Thyroid gland (tissue), 4 donors: ENCODE measurements at regions not wholly inside any gene's neighbourhood (a gene's known extent, or its start where the extent isn't known, plus 50 kb on each side); places are given as distances from the start of the nearest gene placed in this dataset.

Experiments used
- DNase-seq, 2 donors: peaks; one replicate each; pipeline ENCODE4 v3.0.0-alpha.2; 2019
- H3K27ac ChIP-seq, 3 donors: fragments of 200-600 bp; sonication (generic); 1 replicate in 2 of 3; 2 replicates in 1 of 3; pipeline ENCODE4 v1.5.1; 2016 to 2019; ENCODE audit warnings: mild to moderate bottlenecking in 1 of 3, moderate library complexity in 1 of 3
- H3K27me3 ChIP-seq: fragments of 200-600 bp; sonication (generic); one replicate; pipeline ENCODE4 v1.5.1; 2019
- H3K36me3 ChIP-seq, 2 donors: fragments of 200-600 bp; sonication (generic); one replicate each; pipeline ENCODE4 v1.5.1; 2016 to 2019
- H3K4me1 ChIP-seq, 2 donors: fragments of 200-600 bp; sonication (generic); one replicate each; pipeline ENCODE4 v1.5.1; 2017 to 2019
- H3K4me3 ChIP-seq, 3 donors: fragments of 200-600 bp; sonication (generic); replicated peaks in 1 of 3; 1 replicate in 2 of 3; 2 replicates in 1 of 3; pipeline ENCODE4 v1.5.1; 2016; ENCODE audit warnings: mild to moderate bottlenecking in 1 of 3
- H3K9me3 ChIP-seq: fragments of 200-600 bp; sonication (generic); one replicate; pipeline ENCODE4 v1.5.1; 2017
- POLR2A ChIP-seq, 2 donors: fragments of 450-650 bp; IDR thresholded peaks; one replicate each; pipeline ENCODE4 v1.6.1; 2017; ENCODE audit warnings: antibody characterized with exemption in 2 of 2, mild to moderate bottlenecking in 2 of 2, moderate library complexity in 1 of 2
- WGBS, 2 donors: methylation state at CpG; one replicate each; pipeline ENCODE4 v1.1.5; 2017; 5-methylcytosine and 5-hydroxymethylcytosine counted together
- intact Hi-C: fragments of 100-400 bp; cut with DNase I; formaldehyde crosslinking; loops from one replicate; pipeline ENCODE4 v1.15.1; 2023
- TF ChIP-seq, protein P1 (sequence below), 6 experiments: fragments of 200-600 bp in 3 of 6; fragments of 450-650 bp in 3 of 6; sonication (generic) in 3 of 6; IDR thresholded peaks; one replicate each; pipeline ENCODE4 v1.5.1; 2016 to 2019; ENCODE audit warnings: antibody characterized with exemption in 6 of 6, mild to moderate bottlenecking in 2 of 6, inconsistent platforms in 1 of 6, moderate library complexity in 1 of 6

DNA sequence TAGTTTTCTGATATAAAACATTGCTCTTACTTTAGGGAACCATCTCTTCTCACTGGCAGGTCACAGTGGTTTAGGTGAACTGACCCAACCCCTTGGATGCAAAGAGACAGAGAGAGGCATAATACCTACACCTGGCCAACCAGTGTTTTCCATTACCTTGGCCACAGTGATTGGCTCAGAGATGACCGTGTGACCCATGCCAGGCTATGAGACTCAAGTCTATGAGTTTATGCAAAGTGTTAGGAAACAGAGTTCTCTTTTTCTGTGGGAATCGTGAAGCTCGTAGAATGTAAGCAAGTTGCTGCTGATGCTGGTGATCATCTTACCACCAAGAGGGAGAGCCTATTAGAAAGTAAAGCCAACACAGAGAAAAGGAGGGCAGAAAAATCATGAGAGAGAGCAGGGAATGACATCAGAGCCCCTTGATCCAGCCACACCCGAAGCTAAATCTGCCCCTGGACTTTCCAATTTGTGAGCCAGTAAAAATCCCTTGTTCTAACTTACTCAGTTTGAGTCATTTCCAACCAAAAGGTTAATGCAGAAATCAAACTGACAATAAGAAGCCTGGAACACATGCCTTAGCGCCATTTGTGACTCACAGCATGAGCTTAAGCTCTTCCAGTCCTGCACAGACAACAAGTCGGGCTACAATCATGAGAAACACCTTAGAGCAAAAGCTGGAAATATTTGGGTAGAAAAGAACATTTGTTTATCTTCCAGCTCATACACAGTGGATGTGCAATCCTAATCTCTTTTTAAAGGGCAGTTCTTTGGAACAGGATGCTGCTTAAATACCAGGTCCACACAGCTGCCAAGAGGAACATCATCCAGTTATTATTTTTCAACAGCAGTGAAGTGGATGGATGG is 81.3 kb upstream of the KAZN start:
- Histone ChIP-seq H3K9me3 (no peaks in the 10 kb centered on the region), H3K36me3 (no peaks in the 10 kb centered on the region), H3K27me3 (no peaks in the 10 kb centered on the region), H3K27ac (no peak overlapping the region), H3K4me1 (no peaks in the 10 kb centered on the region), H3K4me3 (no peak overlapping the region)
- DNase-seq, result no peak
- intact Hi-C loops, result no loop called here
- TF ChIP-seq, protein P1, sequence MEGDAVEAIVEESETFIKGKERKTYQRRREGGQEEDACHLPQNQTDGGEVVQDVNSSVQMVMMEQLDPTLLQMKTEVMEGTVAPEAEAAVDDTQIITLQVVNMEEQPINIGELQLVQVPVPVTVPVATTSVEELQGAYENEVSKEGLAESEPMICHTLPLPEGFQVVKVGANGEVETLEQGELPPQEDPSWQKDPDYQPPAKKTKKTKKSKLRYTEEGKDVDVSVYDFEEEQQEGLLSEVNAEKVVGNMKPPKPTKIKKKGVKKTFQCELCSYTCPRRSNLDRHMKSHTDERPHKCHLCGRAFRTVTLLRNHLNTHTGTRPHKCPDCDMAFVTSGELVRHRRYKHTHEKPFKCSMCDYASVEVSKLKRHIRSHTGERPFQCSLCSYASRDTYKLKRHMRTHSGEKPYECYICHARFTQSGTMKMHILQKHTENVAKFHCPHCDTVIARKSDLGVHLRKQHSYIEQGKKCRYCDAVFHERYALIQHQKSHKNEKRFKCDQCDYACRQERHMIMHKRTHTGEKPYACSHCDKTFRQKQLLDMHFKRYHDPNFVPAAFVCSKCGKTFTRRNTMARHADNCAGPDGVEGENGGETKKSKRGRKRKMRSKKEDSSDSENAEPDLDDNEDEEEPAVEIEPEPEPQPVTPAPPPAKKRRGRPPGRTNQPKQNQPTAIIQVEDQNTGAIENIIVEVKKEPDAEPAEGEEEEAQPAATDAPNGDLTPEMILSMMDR (IDR thresholded peaks at IDR 0.05), result no peak
- TF ChIP-seq POLR2A (IDR thresholded peaks at IDR 0.05), result no peak
- 79 to 87% methylated on average over 6 of the region's 6 CpGs for WGBS, 2 donors

DNA sequence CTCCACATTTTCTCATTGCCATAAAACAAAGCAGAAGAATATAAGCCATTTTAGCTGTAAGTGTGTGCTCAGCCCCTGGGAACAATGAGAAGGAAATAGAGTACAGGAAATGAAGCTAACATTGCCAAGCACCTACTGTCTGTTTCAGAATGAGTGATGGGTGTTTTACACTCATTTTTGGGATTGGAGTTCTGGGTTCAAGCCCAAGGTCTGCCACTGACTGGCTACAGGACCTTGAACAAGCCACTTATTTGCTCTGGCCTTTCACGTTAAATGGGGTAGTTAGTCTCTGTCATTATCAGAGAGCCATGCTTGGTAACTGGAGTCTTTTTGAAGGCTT is 80.7 kb upstream of the KAZN start:
- H3K27me3 ChIP-seq, result no peaks in the 10 kb centered on the region
- H3K4me1 ChIP-seq, result no peaks in the 10 kb centered on the region
- no peak overlapping the region for H3K4me3 ChIP-seq
- 83 to 92% methylated on average over 1 of the region's 1 CpG for WGBS, 2 donors
- H3K36me3 ChIP-seq, result no peaks in the 10 kb centered on the region
- no peak for DNase-seq
- H3K27ac ChIP-seq, result no peak overlapping the region
- intact Hi-C loops, result no loop called here
- H3K9me3 ChIP-seq, result no peaks in the 10 kb centered on the region
- TF ChIP-seq POLR2A (IDR thresholded peaks at IDR 0.05), result no peak
- TF ChIP-seq, protein P1 (IDR thresholded peaks at IDR 0.05), result no peak

DNA sequence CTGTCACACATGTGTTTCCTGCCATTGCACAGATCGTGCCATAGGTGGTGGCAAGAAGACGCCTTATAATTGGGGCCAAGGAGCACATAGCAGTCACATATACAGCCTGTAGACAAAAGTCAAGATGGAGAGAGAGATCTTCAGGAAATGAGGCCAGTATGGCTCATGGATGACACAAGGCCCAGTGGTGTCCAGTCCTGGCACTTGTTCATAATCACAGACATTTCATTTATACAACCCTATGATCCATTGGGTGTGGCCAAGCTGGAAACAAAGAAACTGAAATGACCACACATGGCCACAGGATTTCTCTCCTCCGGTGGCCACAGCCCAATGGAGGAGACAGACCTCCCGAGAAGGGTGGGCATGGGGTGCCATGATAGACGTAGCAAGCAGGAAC is 78.5 kb upstream of the KAZN start:
- H3K4me3 ChIP-seq, result no peak overlapping the region
- WGBS, 2 donors, result 77 to 83% methylated on average over 5 of the region's 5 CpGs
- H3K4me1 ChIP-seq, result no peaks in the 10 kb centered on the region

DNA sequence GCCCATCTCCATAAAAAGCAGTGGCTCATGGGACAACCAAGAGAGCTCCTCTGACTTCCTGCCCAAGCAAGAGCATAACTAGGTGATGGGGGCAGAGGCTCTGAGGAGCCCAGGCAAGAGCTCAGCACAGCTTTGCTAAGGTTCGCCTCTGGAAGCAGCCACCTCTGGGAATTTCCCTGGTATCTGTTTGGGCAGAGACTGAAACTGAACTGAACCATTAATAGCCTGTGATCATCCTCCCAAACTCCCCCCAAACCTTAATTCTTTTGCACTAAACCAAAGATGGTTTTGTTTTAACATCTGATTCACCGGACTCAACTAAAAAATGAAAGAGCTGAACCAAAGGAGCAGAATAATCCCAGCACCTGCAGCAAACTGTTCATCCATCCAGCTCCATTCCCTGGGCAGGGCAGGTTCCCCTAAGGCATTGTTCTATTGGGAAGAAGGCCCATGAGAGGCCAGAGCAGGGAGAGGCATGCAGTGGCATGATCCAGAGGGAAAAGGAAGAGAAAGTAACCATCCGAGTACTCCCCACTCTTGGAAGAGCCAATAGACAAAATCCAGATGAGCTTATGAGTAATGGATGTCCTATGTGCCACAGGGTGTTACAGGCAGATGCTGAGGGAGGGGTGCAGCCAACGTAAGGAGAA is 77.8 kb upstream of the KAZN start:
- DNase-seq, result no peak
- no peak for TF ChIP-seq POLR2A (IDR thresholded peaks at IDR 0.05)
- TF ChIP-seq, protein P1 (IDR thresholded peaks at IDR 0.05), result no peak
- intact Hi-C loops, result no loop called here
- Histone ChIP-seq H3K4me3 (no peak overlapping the region), H3K27ac (no peak overlapping the region), H3K9me3 (no peaks in the 10 kb centered on the region), H3K4me1 (no peaks in the 10 kb centered on the region), H3K27me3 (no peaks in the 10 kb centered on the region), H3K36me3 (no peaks in the 10 kb centered on the region)
- WGBS, 2 donors, result 95 to 96% methylated on average over 4 of the region's 4 CpGs

More for the DNA sequence above, 78.5 kb upstream of the KAZN start:
- no peak for TF ChIP-seq POLR2A (IDR thresholded peaks at IDR 0.05)
- TF ChIP-seq, protein P1 (IDR thresholded peaks at IDR 0.05), result no peak
- H3K36me3 ChIP-seq, result no peaks in the 10 kb centered on the region
- DNase-seq, result no peak
- no peaks in the 10 kb centered on the region for H3K9me3 ChIP-seq
- H3K27me3 ChIP-seq, result no peaks in the 10 kb centered on the region
- intact Hi-C loops, result no loop called here
- no peak overlapping the region for H3K27ac ChIP-seq

DNA sequence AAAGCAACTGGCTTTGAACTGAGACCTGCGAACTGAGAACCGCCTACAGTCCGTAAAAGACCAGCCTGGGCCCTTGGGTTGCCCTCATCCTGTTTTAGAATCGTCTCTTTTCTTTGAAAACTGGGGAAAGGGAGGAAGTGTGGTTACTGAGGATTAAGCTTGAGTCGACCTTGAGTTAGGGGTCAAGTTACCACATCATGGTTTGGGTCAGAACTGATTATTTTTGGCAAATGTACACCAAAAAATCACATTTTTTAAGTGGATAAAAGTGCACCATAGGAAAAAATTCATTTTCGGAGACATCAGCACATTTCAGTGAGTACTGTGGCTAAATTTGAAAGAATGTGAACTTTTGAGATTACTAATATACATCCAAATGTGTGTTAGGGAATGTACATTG is 76.9 kb upstream of the KAZN start:
- H3K9me3 ChIP-seq, result no peaks in the 10 kb centered on the region
- H3K36me3 ChIP-seq, result no peaks in the 10 kb centered on the region
- intact Hi-C loops, result no loop called here
- no peak for DNase-seq
- H3K4me3 ChIP-seq, result no peak overlapping the region
- no peak for TF ChIP-seq POLR2A (IDR thresholded peaks at IDR 0.05)
- TF ChIP-seq, protein P1 (IDR thresholded peaks at IDR 0.05), result no peak
- H3K27me3 ChIP-seq, result no peaks in the 10 kb centered on the region
- H3K4me1 ChIP-seq, result no peaks in the 10 kb centered on the region
- H3K27ac ChIP-seq, result no peak overlapping the region
- 77 to 78% methylated on average over 6 of the region's 6 CpGs for WGBS, 2 donors
